Stimulated activated CD8-positive, alpha-beta memory T cell treated with anti-CD3 and anti-CD28 coated beads, Interleukin-15, amount 100 ng/mL, for 4 hours (primary cell): ENCODE measurements at regions not wholly inside any gene's neighbourhood (a gene's known extent, or its start where the extent isn't known, plus 50 kb on each side); places are given as distances from the start of the nearest gene placed in this dataset.
"Not testable (repeated sequence)": the region's sequence is repeated elsewhere in the genome, so short reads cannot be mapped to it uniquely, and the experiment has no call there.

Experiments used
- DNase-seq, 2 donors: peaks; one replicate each; pipeline ENCODE4 v3.0.0-alpha.2; 2020; ENCODE audit warnings: low read depth in 2 of 2

DNA sequence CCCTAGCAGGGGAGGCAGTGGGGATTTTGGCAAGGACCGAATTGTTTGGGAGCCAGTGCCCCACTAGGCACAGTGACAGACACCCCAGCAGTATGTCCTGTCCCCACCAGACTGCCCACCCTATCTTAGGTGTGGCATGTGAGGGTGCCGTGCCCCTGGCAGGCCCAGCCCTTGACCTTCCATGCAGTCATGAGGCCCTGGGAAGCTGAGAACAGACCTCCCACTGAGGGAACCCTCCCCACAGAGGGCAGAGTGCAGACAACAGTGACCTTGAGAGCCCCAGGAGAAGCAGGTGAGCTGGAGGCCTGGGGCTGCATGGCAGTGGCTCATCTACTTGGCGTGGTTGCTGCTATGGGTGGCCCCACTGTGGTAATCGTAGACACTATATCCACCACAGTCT, 538.1 kb downstream of the GOLGA6L6 start:
- DNase-seq: not testable (repeated sequence)

DNA sequence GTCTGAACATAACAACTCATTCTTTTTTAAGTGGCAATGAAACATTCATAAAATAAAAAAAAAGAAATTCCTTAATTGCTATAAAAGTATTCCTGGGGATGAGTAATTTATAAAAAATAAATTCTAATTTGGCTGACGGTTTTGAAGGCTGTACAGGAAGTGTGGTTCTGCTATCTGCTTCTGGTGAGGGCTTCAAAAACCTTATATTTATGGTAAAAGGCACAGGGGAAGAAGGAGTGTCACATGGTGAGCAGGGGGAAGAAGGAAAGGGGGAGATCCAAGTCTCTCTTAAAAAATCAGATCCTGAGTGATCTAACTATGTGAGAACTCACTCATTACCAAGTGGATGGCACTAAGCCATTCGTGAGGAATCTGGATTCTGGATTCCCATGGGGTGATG, 539.0 kb downstream of the GOLGA6L6 start:
- DNase-seq: not testable (repeated sequence)

DNA sequence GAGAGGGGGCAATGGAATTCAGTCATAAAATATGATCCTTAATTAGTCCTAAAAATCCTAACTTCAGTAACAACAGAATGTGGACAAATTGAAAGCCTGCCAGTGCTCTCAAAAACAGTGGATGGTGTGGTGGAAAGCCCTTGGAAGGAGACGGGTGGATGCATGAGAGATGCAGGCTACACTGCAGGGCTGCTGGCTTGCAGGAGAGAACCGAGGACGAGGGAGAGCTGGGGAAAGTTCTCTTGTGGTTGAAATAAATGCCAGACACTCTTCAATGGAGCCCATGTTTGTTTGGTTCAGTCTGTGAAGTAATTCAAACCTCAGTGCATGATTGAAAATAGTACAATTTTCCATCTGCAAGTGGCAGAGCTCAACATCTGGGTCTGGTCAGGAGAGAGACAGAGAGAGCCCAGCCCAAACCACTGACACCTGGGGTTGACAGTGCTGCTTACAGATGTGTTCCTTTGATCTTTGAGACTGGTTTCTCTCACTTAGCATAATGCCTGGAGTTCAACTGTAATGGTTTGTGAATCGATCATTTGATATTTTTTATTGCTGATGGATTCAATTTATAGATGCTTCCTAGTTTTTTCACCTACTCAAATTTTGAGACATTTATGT, 544.9 kb downstream of the GOLGA6L6 start:
- not testable (repeated sequence) for DNase-seq

DNA sequence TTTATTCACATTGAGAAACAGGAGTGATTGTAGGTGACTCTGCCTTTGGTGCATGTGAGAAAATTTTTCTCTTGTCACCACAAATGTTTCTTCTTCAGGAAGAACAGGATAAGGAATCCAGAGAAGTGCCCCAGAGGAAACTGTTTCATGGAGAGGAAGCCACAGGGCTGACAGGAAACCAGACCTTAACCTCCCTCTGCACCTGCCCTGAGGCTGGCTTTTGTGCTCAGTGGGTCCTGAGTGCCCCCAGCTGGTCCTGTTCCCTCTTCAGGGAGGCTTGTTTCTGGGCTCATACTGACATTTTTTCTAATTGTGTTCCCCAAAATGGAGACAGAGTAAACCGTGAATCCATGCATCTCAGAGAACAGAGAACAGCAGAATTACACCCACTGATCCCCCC, 546.3 kb downstream of the GOLGA6L6 start:
- DNase-seq: not testable (repeated sequence)

DNA sequence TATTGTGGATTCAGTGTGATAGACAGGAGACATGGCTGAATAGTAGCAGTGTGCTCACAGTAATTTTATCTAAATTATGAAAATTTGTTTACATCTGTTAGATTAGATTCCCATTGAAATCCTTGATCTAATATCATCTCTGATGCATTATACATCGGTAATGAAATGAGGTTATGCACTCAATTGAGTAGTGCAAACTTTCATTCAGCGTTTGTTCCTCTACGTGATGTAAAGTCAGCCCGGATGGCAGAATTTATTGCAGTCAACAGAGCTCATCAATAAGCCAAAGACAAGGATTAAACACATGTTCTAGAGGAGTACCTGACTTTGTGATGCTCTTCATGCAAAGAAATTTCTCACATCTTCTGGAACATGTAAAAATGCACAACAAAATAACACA, 549.2 kb downstream of the GOLGA6L6 start:
- no peak for DNase-seq

DNA sequence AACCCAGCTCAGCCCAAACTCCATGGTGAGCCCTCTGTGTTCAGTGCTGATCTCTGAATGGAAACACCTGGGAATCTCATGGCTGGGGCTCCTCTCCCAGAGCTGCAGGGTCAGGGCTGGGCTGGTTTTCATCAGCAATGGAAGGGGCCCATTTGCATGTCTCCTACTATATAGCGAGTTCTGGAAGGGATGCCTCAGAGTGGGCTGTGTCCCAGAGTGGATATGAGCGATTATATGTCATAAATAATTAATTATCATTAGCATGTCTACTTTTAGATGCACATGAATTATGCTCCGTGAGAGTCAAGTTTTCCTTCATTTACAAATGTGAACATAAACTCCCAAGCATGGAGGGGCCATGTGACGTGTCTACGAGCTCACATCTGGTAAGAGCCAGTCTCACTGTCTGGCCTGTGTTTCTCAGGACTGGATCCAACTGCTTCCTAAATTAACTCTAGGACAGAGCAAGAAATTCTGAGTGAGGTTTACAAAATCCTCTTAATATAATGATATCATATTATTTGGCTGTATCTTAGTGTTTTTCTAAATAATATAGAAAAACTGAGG, 553.4 kb downstream of the GOLGA6L6 start:
- DNase-seq: no peak

DNA sequence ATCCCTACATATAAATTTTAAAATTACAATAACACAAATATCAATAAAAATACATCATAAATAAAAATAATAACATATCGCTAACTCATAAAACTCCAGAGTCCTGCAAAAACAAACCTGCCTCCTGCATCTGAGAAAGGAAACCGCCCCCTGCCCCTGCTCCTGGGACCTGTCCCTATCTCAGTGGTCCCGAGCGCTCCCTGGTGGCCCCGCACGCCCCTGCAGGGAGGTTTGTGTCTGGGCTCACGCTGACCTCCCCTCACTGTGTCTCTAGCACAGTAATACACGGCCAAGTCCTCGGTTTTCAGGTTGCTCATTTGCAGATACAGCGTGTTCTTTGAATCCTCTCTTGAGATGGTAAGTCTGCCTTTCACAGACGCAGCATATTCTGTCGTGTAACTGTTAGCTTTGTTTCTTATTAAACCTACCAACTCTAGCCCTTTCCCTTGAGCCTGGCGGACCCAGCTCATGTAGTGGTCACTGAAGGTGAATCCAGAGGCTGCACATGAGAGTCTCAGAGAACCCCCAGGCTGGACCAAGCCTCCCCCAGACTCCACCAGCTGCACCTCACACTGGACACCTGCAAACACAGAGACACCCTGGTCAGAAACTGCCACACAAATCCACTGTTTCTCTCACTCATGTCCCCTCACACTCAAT, 554.1 kb downstream of the GOLGA6L6 start:
- no peak for DNase-seq

DNA sequence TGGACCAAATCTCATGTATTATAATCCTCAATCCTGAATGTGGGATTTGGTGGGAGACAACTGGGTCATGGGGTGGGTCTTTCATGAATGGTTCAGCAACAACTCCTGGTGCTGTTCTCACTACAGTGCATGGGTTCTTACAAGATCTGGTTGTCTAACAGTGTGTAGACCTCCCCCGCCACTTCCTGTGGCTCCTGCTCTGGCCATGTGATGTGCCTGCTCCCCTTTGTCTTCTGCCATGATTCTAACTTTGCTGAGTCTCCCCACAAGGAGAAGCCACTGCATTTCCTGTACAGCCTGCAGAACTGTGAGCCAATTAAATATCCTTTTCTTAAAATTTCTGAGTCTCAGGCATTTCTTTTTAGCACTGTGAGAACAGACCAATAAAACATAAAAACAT, 557.5 kb downstream of the GOLGA6L6 start:
- no peak for DNase-seq

DNA sequence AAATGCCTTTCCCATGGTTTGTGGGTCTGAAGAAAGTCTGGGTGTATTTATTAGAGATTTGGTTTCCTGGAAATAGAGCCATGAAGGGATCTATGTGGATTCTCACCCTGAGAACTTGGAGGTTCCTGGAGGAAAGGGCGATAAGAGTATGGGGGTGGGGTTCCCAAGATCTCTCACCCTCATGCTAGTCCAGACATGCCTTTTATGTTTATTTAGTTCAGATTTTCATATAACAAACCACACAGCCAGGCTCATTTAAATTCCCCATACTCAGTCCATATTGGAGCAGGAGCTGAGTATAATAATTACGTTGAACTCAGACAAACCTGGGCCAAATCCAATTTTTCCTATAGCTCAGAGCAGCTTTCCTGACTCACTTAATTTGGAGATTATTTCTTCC, 566.6 kb downstream of the GOLGA6L6 start:
- DNase-seq: no peak

DNA sequence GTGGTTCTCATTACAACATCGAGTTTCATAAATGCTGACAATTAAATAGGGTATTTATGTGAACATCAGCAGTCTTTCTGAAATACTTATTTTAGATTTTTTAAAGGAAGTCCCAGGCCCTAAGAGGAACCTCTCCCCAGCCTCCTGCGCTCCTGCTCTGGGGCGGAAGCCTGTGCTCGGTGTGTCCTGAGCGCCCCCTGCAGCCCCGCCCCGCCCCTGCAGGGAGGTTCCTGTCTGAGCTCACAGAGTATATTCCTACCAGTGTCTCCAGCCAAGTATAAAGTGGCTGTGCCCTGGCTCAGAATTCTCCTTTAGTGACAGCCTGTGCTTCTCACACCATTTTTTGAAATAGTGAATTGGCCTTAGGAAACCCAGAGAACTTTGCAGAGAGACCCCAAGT, 567.9 kb downstream of the GOLGA6L6 start:
- DNase-seq: no peak

DNA sequence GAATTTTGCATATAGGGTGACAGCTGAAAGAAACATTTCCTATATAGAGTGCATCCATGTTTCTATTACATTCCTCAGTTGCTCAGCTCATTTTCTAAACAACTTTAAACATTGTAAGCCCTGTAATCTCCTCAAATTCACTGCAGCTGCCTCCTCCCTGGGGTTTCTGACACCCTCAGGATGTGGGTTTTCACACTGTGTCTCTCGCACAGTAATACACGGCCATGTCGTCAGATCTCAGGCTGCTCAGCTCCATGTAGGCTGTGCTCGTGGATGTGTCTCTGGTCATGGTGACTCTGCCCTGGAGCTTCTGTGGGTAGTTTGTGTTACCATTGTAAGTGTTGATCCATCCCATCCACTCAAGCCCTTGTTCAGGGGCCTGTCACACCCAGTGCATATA, 569.0 kb downstream of the GOLGA6L6 start:
- not testable (repeated sequence) for DNase-seq

DNA sequence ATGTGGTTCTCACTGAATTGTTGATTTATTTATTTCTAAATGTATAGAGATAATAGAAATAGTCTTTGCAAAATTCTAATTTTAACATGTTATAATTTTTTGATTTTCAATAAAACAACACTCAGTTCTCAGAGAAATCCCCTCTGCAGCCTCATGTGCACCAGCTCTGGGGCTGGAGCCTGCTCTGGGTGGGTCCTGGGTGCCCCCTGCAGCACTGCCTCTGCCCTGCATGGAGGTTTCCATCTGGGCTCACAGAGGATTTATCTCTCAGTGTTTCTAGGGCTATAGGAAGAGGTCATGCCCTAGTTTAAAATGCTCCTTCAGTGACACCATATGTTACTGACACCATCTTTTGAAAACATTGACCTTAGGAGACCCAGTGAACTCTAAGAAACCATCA, 576.0 kb downstream of the GOLGA6L6 start:
- not testable (repeated sequence) for DNase-seq

DNA sequence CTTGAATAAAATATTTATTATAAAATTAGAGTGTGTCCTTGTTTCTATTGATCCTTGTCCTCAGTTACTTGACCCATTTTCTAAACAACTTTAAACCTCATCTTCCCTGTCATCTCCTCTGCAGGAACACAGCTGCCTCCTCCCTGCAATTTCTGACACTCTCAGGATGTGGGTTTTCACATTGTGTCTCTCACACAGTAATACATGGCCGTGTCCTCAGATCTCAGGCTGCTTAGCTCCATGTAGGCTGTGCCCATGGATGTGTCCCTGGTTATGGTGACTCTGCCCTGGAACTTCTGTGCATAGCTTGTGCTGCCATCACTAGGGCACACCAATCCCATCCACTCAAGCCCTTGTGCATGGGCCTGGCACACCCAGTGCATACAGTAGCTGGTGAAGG, 577.1 kb downstream of the GOLGA6L6 start:
- not testable (repeated sequence) for DNase-seq

DNA sequence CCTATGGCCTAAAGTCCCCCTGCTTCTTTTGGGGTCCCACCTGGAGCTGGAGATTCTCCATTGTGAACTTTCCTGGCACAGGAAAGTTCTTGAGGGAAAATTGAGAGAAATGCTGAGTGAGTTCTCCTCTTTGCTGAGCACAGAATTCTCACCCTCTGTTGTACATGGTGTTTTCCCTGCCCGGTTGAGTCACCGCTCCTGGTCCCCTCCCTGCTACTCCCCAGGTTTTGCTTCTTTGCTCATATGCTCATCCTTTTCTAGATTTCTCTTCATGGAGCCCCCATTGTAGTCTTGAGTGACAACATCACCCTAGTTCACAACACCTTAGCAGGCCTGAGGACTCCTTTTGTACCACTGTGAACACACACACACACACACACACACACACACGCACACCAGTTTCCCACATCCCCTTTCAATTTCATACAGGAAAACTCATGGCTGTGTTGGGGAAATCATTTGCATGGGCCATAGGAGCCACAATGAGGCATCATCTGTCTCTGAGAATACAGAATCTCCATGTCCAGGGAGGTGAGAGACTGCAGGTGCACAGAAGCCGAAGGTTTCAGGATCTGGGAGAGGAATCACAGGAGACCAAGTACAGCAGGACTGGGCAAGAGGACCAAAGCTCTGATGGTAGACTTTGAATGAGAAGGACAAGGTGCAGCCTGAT, 585.3 kb downstream of the GOLGA6L6 start:
- no peak for DNase-seq

DNA sequence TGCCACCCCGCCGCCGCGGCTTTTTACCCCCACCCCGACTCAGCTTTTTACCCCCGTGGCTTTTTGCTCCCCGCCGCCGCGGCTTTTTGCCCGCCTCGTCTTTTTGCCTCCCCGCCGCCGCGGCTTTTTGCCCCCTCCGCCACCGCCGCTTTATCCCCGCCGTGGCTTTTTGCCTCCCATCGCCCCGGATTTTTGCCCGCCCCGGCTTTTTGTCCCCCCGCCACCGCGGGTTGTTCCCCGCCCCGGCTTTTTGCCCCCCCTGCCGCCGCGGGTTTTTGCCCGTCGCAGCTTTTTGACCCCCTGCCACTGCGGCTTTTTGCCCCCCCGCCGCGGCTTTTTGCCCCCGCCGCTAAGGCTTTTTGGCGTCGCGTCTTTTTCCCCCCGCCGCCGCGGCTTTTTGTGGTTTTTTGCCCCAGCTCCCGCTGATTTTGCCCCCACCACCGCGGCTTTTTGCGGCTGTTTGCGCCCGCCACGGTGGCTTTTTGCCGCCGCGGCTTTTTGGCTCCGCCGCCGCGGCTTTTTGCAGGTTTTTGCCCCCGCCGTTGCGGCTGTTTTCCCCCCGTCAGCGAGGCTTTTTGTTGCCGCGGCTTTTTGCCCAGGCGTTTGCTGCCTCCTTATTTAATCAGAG, 597.2 kb downstream of the GOLGA6L6 start:
- DNase-seq: no peak

DNA sequence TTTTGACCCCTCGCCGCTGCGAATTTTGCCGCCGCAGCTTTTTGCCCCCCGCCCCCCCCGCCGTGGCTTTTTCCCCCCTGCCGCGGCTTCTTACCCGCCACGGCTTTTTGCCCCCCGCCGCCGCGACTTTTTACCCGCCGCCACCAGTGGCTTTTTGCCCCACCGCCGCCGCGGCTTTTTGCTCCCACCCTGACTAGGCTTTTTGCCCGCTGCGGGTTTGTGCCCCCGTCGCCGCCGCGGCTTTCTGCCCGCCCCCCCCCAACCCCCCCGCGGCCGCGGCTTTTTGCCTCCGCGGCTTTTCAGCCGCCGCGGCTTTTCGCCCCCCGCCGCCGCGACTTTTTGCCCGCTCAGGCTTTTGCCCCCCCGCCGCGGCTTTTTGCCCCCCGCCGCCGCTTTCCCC, 598.1 kb downstream of the GOLGA6L6 start:
- no peak for DNase-seq

DNA sequence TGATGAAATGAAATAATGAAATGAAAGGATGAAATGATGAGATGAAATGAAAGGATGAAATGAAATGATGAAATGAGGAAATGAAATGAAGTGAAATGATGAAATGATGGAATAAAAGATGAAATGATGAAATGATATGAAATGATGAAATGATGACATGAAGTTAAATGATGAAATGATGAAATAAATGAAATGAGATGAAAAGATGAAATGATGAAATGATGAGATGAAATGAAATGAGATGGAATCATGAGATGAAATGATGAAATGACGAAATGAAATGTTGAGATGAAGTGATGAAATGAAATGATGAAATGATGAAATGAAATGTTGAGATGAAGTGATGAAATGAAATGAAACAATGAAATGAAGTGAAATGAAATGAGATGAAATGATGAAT, 638.3 kb downstream of the GOLGA6L6 start:
- DNase-seq: not testable (repeated sequence)

DNA sequence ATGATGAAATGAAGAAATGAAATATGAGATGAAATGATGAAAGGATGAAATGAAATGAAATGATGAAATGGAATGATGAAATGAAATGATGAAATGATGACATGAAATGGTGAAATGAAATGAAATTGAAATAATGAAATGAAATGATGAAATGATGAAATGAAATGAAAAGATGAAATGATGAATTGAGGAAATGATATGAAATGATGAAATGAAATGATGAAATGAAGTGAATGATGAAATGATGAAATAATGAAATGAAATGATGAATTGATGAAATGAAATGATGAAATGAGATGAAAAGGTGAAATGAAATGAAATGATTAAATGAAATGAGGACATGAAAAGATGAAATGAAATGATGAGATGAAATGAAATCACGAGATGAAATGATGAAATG, 639.2 kb downstream of the GOLGA6L6 start:
- not testable (repeated sequence) for DNase-seq

DNA sequence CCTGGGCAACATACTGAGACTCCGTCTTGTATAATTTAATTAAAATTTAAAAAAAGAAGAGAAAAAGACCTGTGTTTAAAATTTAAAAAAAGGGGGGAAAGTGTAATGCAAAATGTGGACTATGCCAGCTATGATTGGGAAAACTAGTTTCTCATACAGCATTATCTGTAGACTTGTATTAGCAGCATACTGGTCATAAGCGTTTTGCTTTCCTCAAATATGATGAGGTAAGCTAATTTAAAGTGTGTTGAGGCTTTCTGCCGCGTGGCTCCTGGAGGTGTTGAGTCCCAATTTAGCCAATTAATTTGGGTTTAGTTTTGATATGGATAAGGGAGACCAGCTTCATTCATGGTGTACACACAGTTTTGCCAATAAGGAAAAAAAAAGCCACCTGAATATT, 640.2 kb downstream of the GOLGA6L6 start:
- not testable (repeated sequence) for DNase-seq

DNA sequence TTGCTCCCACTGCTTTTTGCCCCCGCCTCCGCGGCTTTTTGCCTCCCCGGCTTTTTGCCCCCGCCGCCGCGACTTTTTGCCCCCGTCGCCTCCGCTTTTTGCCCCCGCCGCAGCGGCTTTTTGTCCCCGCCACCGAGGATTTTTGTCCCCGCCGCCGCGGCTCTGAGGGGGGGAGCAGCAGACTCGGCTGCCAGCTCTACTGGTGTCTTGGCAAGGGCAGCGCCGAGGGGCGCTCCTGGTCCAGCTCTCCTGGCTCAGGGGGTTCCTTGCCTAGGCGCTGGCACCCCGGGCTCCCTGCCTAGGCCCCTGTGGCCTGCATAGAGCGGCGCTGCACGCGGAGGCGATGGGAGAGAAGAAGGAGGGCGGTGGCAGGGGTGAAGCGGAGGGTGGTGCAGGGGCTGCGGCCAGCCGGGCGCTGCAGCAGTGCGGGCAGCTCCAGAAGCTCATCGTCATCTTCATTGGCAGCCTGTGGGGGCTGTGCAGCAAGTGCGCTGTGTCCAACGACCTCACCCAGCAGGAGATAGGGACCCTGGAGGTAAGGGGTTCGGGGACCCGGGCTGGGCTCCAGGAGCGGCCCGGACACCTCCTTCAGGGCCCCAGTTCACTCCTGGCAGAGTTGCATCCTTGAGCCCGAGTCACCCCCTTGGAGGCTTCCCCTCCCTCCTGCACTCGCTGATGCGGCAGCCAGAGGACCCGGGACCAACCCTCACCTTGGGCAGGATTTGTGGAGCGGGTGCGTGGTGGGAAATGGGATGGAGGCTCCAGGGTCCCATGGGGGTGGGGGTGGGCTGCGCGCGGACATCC, 642.4 kb downstream of the GOLGA6L6 start:
- no peak for DNase-seq

DNA sequence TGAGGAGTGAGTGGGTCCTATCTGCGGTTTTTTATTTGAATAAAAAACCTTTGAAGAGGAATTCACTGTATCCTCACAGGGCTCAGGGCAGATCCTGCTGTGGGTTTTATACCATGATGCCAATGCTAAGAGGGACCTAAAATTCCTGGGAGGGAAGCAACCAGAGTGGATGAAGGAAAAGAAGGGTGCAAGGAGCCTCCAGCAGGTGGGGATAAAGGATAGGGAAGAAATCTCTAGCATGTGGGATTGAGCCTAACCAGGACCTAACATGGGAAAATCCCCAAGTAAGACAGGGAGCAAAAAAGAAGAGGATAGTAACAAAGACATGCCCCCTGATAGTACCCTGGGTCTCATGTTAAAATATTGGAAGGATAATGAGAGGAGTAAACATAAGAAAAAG, 652.8 kb downstream of the GOLGA6L6 start:
- DNase-seq: not testable (repeated sequence)

DNA sequence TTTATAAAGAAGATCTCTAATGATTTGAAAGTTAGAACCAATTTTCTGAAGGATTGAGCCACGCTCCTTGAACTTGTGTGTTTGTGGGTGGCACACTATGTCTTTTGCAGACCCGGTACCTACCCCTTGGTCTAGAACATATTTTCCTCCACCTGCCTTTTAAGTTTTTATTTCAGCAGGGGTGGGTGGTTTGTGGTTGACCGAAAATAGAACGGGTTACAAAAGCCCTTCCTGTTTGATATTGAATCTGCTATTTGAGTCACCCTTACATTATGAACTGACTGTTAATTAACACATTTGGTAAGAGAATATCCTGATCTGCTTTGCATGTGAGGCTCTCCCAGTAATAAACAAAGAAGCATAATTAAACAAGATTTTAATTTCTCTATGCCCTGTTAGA, 697.5 kb downstream of the GOLGA6L6 start:
- DNase-seq: not testable (repeated sequence)
